ENCODE measurements at regions not wholly inside any gene's neighbourhood (a gene's known extent, or its start where the extent isn't known, plus 50 kb on each side); places are given as distances from the start of the nearest gene placed in this dataset.

GRCh38 chr21:31425138-31425537 is 81.1 kb upstream of the TIAM1 start:
- Histone ChIP-seq H4K20me1 (ENCODE audit: insufficient read depth) (no peaks in the 10 kb centered on the region), H3K9ac (ENCODE audit: low read length) (no peak overlapping the region), H3K4me3 (ENCODE audit: low read length) (no peak overlapping the region), H3K9me2 (ENCODE audit: insufficient read depth, low read length) (no peaks in the 10 kb centered on the region), H3K9me3 (ENCODE audit: low read length) (no peaks in the 10 kb centered on the region), H3K27ac (ENCODE audit: low read length) (no peak overlapping the region), H3K27me3 (ENCODE audit: insufficient read depth, low read depth, low read length) (no peaks in the 10 kb centered on the region), H3F3A (ENCODE audit: insufficient read depth, low read length, poor library complexity, severe bottlenecking) (no peaks in the 10 kb centered on the region), H3K36me3 (ENCODE audit: insufficient read depth, low read length) (no peaks in the 10 kb centered on the region), H3K4me2 (ENCODE audit: low read length) (no peak overlapping the region), H3K79me2 (replicated peaks; ENCODE audit: insufficient read depth, low read length) (no peaks in the 10 kb centered on the region), H2AFZ (ENCODE audit: low read depth, low read length) (no peak overlapping the region)
- TF ChIP-seq RAD21 (conservative IDR thresholded peaks at IDR 0.05) (no peak), EP300 (conservative IDR thresholded peaks at IDR 0.05; ENCODE audit: poor library complexity, severe bottlenecking) (no peak), SMC3 (conservative IDR thresholded peaks at IDR 0.05; ENCODE audit: poor library complexity) (no peak), MXI1 (conservative IDR thresholded peaks at IDR 0.05; ENCODE audit: poor library complexity, severe bottlenecking) (no peak)

DNA sequence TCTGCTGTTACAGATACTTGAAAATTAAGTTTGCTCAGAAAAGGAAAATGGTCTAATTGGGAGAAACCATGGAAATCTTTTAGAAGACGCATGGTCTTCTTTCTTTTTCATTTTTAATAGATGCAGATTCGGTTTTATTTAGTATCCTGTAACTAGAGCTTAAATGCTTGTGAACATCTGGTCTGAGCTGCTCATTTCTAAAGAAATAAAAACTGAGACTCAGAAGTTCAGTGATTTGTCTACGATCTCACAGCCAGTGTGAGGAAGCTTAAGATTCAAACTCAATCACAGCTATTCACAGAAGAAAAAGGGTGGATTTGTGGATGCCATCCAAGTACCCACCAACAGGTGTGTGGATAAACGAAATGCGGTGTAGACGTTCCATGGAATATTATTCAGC is 80.0 kb upstream of the TIAM1 start:
- no peaks in the 10 kb centered on the region for H3F3A ChIP-seq (ENCODE audit: insufficient read depth, low read length, poor library complexity, severe bottlenecking)
- H2AFZ ChIP-seq (ENCODE audit: low read depth, low read length): no peak overlapping the region
- no peaks in the 10 kb centered on the region for H3K36me3 ChIP-seq (ENCODE audit: insufficient read depth, low read length)
- no peak overlapping the region for H3K27ac ChIP-seq (ENCODE audit: low read length)
- TF ChIP-seq, protein P1, sequence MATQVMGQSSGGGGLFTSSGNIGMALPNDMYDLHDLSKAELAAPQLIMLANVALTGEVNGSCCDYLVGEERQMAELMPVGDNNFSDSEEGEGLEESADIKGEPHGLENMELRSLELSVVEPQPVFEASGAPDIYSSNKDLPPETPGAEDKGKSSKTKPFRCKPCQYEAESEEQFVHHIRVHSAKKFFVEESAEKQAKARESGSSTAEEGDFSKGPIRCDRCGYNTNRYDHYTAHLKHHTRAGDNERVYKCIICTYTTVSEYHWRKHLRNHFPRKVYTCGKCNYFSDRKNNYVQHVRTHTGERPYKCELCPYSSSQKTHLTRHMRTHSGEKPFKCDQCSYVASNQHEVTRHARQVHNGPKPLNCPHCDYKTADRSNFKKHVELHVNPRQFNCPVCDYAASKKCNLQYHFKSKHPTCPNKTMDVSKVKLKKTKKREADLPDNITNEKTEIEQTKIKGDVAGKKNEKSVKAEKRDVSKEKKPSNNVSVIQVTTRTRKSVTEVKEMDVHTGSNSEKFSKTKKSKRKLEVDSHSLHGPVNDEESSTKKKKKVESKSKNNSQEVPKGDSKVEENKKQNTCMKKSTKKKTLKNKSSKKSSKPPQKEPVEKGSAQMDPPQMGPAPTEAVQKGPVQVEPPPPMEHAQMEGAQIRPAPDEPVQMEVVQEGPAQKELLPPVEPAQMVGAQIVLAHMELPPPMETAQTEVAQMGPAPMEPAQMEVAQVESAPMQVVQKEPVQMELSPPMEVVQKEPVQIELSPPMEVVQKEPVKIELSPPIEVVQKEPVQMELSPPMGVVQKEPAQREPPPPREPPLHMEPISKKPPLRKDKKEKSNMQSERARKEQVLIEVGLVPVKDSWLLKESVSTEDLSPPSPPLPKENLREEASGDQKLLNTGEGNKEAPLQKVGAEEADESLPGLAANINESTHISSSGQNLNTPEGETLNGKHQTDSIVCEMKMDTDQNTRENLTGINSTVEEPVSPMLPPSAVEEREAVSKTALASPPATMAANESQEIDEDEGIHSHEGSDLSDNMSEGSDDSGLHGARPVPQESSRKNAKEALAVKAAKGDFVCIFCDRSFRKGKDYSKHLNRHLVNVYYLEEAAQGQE (IDR thresholded peaks at IDR 0.05; ENCODE audit: borderline replicate concordance): no peak
- no peak for TF ChIP-seq MXI1 (conservative IDR thresholded peaks at IDR 0.05; ENCODE audit: poor library complexity, severe bottlenecking)
- no peak for TF ChIP-seq SMC3 (conservative IDR thresholded peaks at IDR 0.05; ENCODE audit: poor library complexity)
- TF ChIP-seq TAF1 (IDR thresholded peaks at IDR 0.05; ENCODE audit: low read depth): no peak
- no peak for TF ChIP-seq EP300 (conservative IDR thresholded peaks at IDR 0.05; ENCODE audit: poor library complexity, severe bottlenecking)
- TF ChIP-seq CTCF (IDR thresholded peaks at IDR 0.05; ENCODE audit: poor library complexity, severe bottlenecking): no peak
- no peak for TF ChIP-seq POLR2AphosphoS5 (IDR thresholded peaks at IDR 0.05)
- no peak for TF ChIP-seq RAD21 (conservative IDR thresholded peaks at IDR 0.05)
- TF ChIP-seq EZH2 (IDR thresholded peaks at IDR 0.05; ENCODE audit: borderline replicate concordance, insufficient read depth, low read length, poor library complexity, severe bottlenecking): no peak
- H4K20me1 ChIP-seq (ENCODE audit: insufficient read depth): no peaks in the 10 kb centered on the region
- H3K9ac ChIP-seq (ENCODE audit: low read length): no peak overlapping the region
- H3K4me2 ChIP-seq (ENCODE audit: low read length): no peak overlapping the region
- no peak overlapping the region for H3K4me3 ChIP-seq (ENCODE audit: low read length)
- H3K9me3 ChIP-seq (ENCODE audit: low read length): no peaks in the 10 kb centered on the region
- H3K79me2 ChIP-seq (replicated peaks; ENCODE audit: insufficient read depth, low read length): no peaks in the 10 kb centered on the region
- no peaks in the 10 kb centered on the region for H3K9me2 ChIP-seq (ENCODE audit: insufficient read depth, low read length)
- no peaks in the 10 kb centered on the region for H3K27me3 ChIP-seq (ENCODE audit: insufficient read depth, low read depth, low read length)

GRCh38 chr21:31420988-31421387 is 76.9 kb upstream of the TIAM1 start:
- Histone ChIP-seq H3K36me3 (ENCODE audit: insufficient read depth, low read length) (no peaks in the 10 kb centered on the region), H3F3A (ENCODE audit: insufficient read depth, low read length, poor library complexity, severe bottlenecking) (no peaks in the 10 kb centered on the region), H3K4me2 (ENCODE audit: low read length) (no peak overlapping the region), H2AFZ (ENCODE audit: low read depth, low read length) (no peak overlapping the region), H3K9ac (ENCODE audit: low read length) (no peak overlapping the region), H3K27me3 (ENCODE audit: insufficient read depth, low read depth, low read length) (no peaks in the 10 kb centered on the region), H3K79me2 (replicated peaks; ENCODE audit: insufficient read depth, low read length) (no peaks in the 10 kb centered on the region), H3K27ac (ENCODE audit: low read length) (no peak overlapping the region), H3K9me2 (ENCODE audit: insufficient read depth, low read length) (no peaks in the 10 kb centered on the region), H3K9me3 (ENCODE audit: low read length) (no peaks in the 10 kb centered on the region), H4K20me1 (ENCODE audit: insufficient read depth) (no peaks in the 10 kb centered on the region), H3K4me3 (ENCODE audit: low read length) (no peak overlapping the region)
- no peak for TF ChIP-seq MXI1 (conservative IDR thresholded peaks at IDR 0.05; ENCODE audit: poor library complexity, severe bottlenecking)
- no peak for TF ChIP-seq CTCF (IDR thresholded peaks at IDR 0.05; ENCODE audit: poor library complexity, severe bottlenecking)
- no peak for TF ChIP-seq RAD21 (conservative IDR thresholded peaks at IDR 0.05)
- TF ChIP-seq POLR2AphosphoS5 (IDR thresholded peaks at IDR 0.05): no peak

Measured in neural cell (in vitro differentiated cells).